WERI-Rb-1 (cell line): ENCODE measurements at regions not wholly inside any gene's neighbourhood (a gene's known extent, or its start where the extent isn't known, plus 50 kb on each side); places are given as distances from the start of the nearest gene placed in this dataset.

ENCODE experiments used
- DNase-seq: peaks from one replicate; pipeline ENCODE4 v3.0.0-alpha.2; 2020
- H3K27ac ChIP-seq: fragments of 250-450 bp; sonication (Bioruptor Pico); 2 replicates; pipeline ENCODE4 v1.5.1; 2020; ENCODE audit warnings: mild to moderate bottlenecking, moderate library complexity
- H3K27me3 ChIP-seq: fragments of 250-450 bp; sonication (Bioruptor Pico); 2 replicates; pipeline ENCODE4 v1.5.1; 2021; ENCODE audit warnings: mild to moderate bottlenecking, low read depth, moderate library complexity; ENCODE audit not compliant: insufficient read depth, severe bottlenecking
- H3K36me3 ChIP-seq: fragments of 250-450 bp; sonication (Bioruptor Pico); 2 replicates; pipeline ENCODE4 v1.5.1; 2020; ENCODE audit warnings: mild to moderate bottlenecking, moderate library complexity
- H3K4me3 ChIP-seq: 2 replicates; pipeline ENCODE4 v1.5.1; 2011; ENCODE audit warnings: low read depth, mild to moderate bottlenecking, control low read depth, low read length
- H3K9me3 ChIP-seq: fragments of 250-450 bp; sonication (Bioruptor Pico); 2 replicates; pipeline ENCODE4 v1.5.1; 2021; ENCODE audit warnings: mild to moderate bottlenecking, moderate library complexity; ENCODE audit not compliant: severe bottlenecking
- CTCF ChIP-seq: IDR thresholded peaks from 2 replicates; pipeline ENCODE4 v1.5.1; 2011; ENCODE audit warnings: low read depth, mild to moderate bottlenecking, control low read depth, inconsistent platforms, low read length

- H3K4me3 ChIP-seq = no peak overlapping the region
- no peak for TF ChIP-seq CTCF
- H3K27me3 ChIP-seq = no peaks in the 10 kb centered on the region
- no peak overlapping the region for H3K27ac ChIP-seq
- H3K9me3 ChIP-seq = no peaks in the 10 kb centered on the region
- no peak for DNase-seq
- H3K36me3 ChIP-seq = no peaks in the 10 kb centered on the region
These were observed 82.8 kb upstream of the SLC44A3 start for GRCh38 chr1:94737124-94737998.

- no peak overlapping the region for H3K27ac ChIP-seq
- H3K4me3 ChIP-seq = no peak overlapping the region
- no peaks in the 10 kb centered on the region for H3K27me3 ChIP-seq
- TF ChIP-seq CTCF = no peak
- no peak for DNase-seq
- no peaks in the 10 kb centered on the region for H3K36me3 ChIP-seq
- no peaks in the 10 kb centered on the region for H3K9me3 ChIP-seq
These were observed 83.6 kb upstream of the SLC44A3 start for GRCh38 chr1:94736549-94736948.

GRCh38 chr1:94736073-94736472 is 84.1 kb upstream of the SLC44A3 start:
- no peak overlapping the region for H3K4me3 ChIP-seq
- DNase-seq = no peak
- no peak for TF ChIP-seq CTCF
- no peak overlapping the region for H3K27ac ChIP-seq
- H3K36me3 ChIP-seq = no peaks in the 10 kb centered on the region
- H3K9me3 ChIP-seq = no peaks in the 10 kb centered on the region
- H3K27me3 ChIP-seq = no peaks in the 10 kb centered on the region

GRCh38 chr1:94734963-94735901 is 84.9 kb upstream of the SLC44A3 start:
- Histone ChIP-seq H3K36me3 (no peaks in the 10 kb centered on the region), H3K27ac (no peak overlapping the region), H3K4me3 (no peak overlapping the region), H3K27me3 (no peaks in the 10 kb centered on the region), H3K9me3 (no peaks in the 10 kb centered on the region)
- no peak for TF ChIP-seq CTCF
- no peak for DNase-seq

GRCh38 chr1:94731891-94732290 is 88.3 kb upstream of the SLC44A3 start:
- no peaks in the 10 kb centered on the region for H3K27me3 ChIP-seq
- DNase-seq = no peak
- no peak overlapping the region for H3K27ac ChIP-seq
- no peak overlapping the region for H3K4me3 ChIP-seq
- no peaks in the 10 kb centered on the region for H3K9me3 ChIP-seq
- H3K36me3 ChIP-seq = no peaks in the 10 kb centered on the region
- TF ChIP-seq CTCF = no peak
